ENCODE measurements at regions not wholly inside any gene's neighbourhood (a gene's known extent, or its start where the extent isn't known, plus 50 kb on each side); places are given as distances from the start of the nearest gene placed in this dataset.

- H3K4me3 Mint-ChIP-seq: no peak overlapping the region
- no peaks in the 10 kb centered on the region for H3K36me3 Mint-ChIP-seq (ENCODE audit: low read depth)
- no peaks in the 10 kb centered on the region for H3K9me3 ChIP-seq (ENCODE audit: control insufficient read depth, low read length)
- peaks cover 4% of the 10 kb centered on the region for H3K9me3 Mint-ChIP-seq
- H3K27me3 Mint-ChIP-seq (ENCODE audit: insufficient read depth): no peaks in the 10 kb centered on the region
- no peak for DNase-seq
- H3K36me3 ChIP-seq (ENCODE audit: control insufficient read depth, insufficient read depth, low read length): no peaks in the 10 kb centered on the region
- WGBS, 2 experiments (ENCODE audit: insufficient coverage in 1 of 2, insufficient read length in 1 of 2): 90 to 100% methylated on average over 2 of the region's 2 CpGs
- no peak overlapping the region for H3K27ac Mint-ChIP-seq
- H3K4me3 ChIP-seq (ENCODE audit: low read length): no peak overlapping the region
- no peak overlapping the region for H3K27ac ChIP-seq (ENCODE audit: low read depth, low read length)
- no peak overlapping the region for H3K9ac ChIP-seq (ENCODE audit: extremely low read depth, low read length, poor library complexity, severe bottlenecking)
- H3K4me1 ChIP-seq (ENCODE audit: control insufficient read depth, insufficient read depth, low read length): no peaks in the 10 kb centered on the region
- peaks cover 1% of the 10 kb centered on the region for H3K4me1 Mint-ChIP-seq
- no peaks in the 10 kb centered on the region for H3K27me3 ChIP-seq (ENCODE audit: control insufficient read depth, insufficient read depth, low read length, poor library complexity, severe bottlenecking)
- no peak for TF ChIP-seq CTCF (conservative IDR thresholded peaks at IDR 0.05)
These were observed 146.1 kb upstream of the TSLP start for GRCh38 chr5:110925398-110925797.

- Mint-ChIP-seq H3K36me3 (ENCODE audit: low read depth) (no peaks in the 10 kb centered on the region), H3K9me3 (peaks cover 4% of the 10 kb centered on the region), H3K27ac (no peak overlapping the region), H3K4me1 (peaks cover 1% of the 10 kb centered on the region), H3K4me3 (no peak overlapping the region), H3K27me3 (ENCODE audit: insufficient read depth) (no peaks in the 10 kb centered on the region)
- 73% methylated on average over 1 of the region's 1 CpG; no CpG with 5 or more reads in 1 of the 2 experiments for WGBS, 2 experiments (ENCODE audit: insufficient coverage in 1 of 2, insufficient read length in 1 of 2)
- no peak for TF ChIP-seq CTCF (conservative IDR thresholded peaks at IDR 0.05)
- no peak for DNase-seq
- Histone ChIP-seq H3K9me3 (ENCODE audit: control insufficient read depth, low read length) (no peaks in the 10 kb centered on the region), H3K36me3 (ENCODE audit: control insufficient read depth, insufficient read depth, low read length) (no peaks in the 10 kb centered on the region), H3K4me3 (ENCODE audit: low read length) (no peak overlapping the region), H3K4me1 (ENCODE audit: control insufficient read depth, insufficient read depth, low read length) (no peaks in the 10 kb centered on the region), H3K27ac (ENCODE audit: low read depth, low read length) (no peak overlapping the region), H3K27me3 (ENCODE audit: control insufficient read depth, insufficient read depth, low read length, poor library complexity, severe bottlenecking) (no peaks in the 10 kb centered on the region), H3K9ac (ENCODE audit: extremely low read depth, low read length, poor library complexity, severe bottlenecking) (no peak overlapping the region)
These were observed 145.6 kb upstream of the TSLP start for GRCh38 chr5:110925916-110926315.

- peaks cover 32% of the 10 kb centered on the region for H3K9me3 Mint-ChIP-seq
- no peaks in the 10 kb centered on the region for H3K27me3 Mint-ChIP-seq (ENCODE audit: insufficient read depth)
- no peak for DNase-seq
- no peak overlapping the region for H3K27ac ChIP-seq (ENCODE audit: low read depth, low read length)
- no peaks in the 10 kb centered on the region for H3K9me3 ChIP-seq (ENCODE audit: control insufficient read depth, low read length)
- H3K4me1 Mint-ChIP-seq: no peaks in the 10 kb centered on the region
- no peak overlapping the region for H3K9ac ChIP-seq (ENCODE audit: extremely low read depth, low read length, poor library complexity, severe bottlenecking)
- H3K36me3 ChIP-seq (ENCODE audit: control insufficient read depth, insufficient read depth, low read length): no peaks in the 10 kb centered on the region
- no peaks in the 10 kb centered on the region for H3K4me1 ChIP-seq (ENCODE audit: control insufficient read depth, insufficient read depth, low read length)
- no peak overlapping the region for H3K4me3 ChIP-seq (ENCODE audit: low read length)
- WGBS, 2 experiments (ENCODE audit: insufficient coverage in 1 of 2, insufficient read length in 1 of 2): 85 to 100% methylated on average over 1 of the region's 1 CpG
- H3K27me3 ChIP-seq (ENCODE audit: control insufficient read depth, insufficient read depth, low read length, poor library complexity, severe bottlenecking): no peaks in the 10 kb centered on the region
- H3K27ac Mint-ChIP-seq: no peak overlapping the region
- TF ChIP-seq CTCF (conservative IDR thresholded peaks at IDR 0.05): no peak
- no peaks in the 10 kb centered on the region for H3K36me3 Mint-ChIP-seq (ENCODE audit: low read depth)
- no peak overlapping the region for H3K4me3 Mint-ChIP-seq
These were observed 138.6 kb upstream of the TSLP start for GRCh38 chr5:110932755-110933488.

Measured in endodermal cell (in vitro differentiated cells).